ENCODE measurements at regions not wholly inside any gene's neighbourhood (a gene's known extent, or its start where the extent isn't known, plus 50 kb on each side); places are given as distances from the start of the nearest gene placed in this dataset.

DNA sequence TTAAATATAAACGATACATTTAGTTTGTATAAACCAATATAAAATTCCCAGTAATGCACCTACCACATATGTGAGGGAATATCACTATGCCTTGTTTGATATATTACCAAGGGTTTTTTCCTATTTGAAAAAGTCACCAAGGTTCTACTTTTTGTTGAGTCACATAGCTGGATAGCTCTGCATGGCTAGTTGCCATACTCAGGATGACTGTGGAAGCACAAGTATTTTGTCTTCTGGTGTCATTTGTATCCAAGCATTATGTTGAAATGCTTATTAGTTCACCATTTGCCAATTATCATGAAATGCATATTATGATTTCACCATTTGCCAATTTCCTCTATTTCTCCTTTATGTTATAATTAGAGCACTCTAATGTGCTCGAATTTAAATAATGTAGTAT, 162.7 kb upstream of the TTC29 start:
- Histone ChIP-seq H3K18ac (ENCODE audit: extremely low read depth, low read length) (no peak overlapping the region), H2BK120ac (replicated peaks; ENCODE audit: low read depth, low read length) (no peak overlapping the region), H2BK15ac (ENCODE audit: low read length) (no peak overlapping the region), H2BK12ac (ENCODE audit: low read depth, low read length) (no peak overlapping the region), H3K23me2 (ENCODE audit: low read depth, low read length) (no peaks in the 10 kb centered on the region), H3K36me3 (ENCODE audit: control insufficient read depth in 2 of 4, insufficient read depth in 4 of 4, low read length in 3 of 4) (no peaks in the 10 kb centered on the region), H3K4me1 (replicated peaks in 1 of 4; ENCODE audit: control insufficient read depth in 3 of 4, insufficient read depth in 4 of 4, low read length in 3 of 4) (no peaks in the 10 kb centered on the region), H2AFZ (ENCODE audit: low read length) (no peak overlapping the region), H3K79me1 (ENCODE audit: low read depth, low read length) (no peaks in the 10 kb centered on the region), H3K79me2 (ENCODE audit: control insufficient read depth in 1 of 2, insufficient read depth in 2 of 2, low read length in 2 of 2) (no peaks in the 10 kb centered on the region), H2BK5ac (ENCODE audit: low read depth, low read length) (no peak overlapping the region), H3K14ac (ENCODE audit: insufficient read length) (no peak overlapping the region), H3K27me3 (replicated peaks in 1 of 4; ENCODE audit: control insufficient read depth in 3 of 4, extremely low read depth in 1 of 4, insufficient read depth in 3 of 4, low read length in 3 of 4) (no peaks in the 10 kb centered on the region), H3K4ac (replicated peaks; ENCODE audit: insufficient read length, low read depth, low read length) (no peak overlapping the region), H2BK20ac (ENCODE audit: low read length) (no peak overlapping the region), H4K5ac (ENCODE audit: insufficient read length, low read depth, low read length) (no peak overlapping the region), H2AK5ac (ENCODE audit: low read depth, low read length) (no peak overlapping the region), H3K9me3 (ENCODE audit: insufficient read depth in 2 of 2, low read depth in 1 of 2, low read length in 1 of 2) (no peaks in the 10 kb centered on the region), H3K23ac (ENCODE audit: insufficient read length) (no peak overlapping the region), H3K4me3 (ENCODE audit: extremely low read depth in 1 of 4, insufficient read depth in 2 of 4, low read depth in 3 of 4, low read length in 4 of 4) (no peak overlapping the region), H4K8ac (ENCODE audit: extremely low read depth, insufficient read depth, low read length) (no peak overlapping the region), H3K4me2 (ENCODE audit: insufficient read depth in 1 of 2, low read depth in 2 of 2, low read length in 2 of 2) (no peak overlapping the region), H3K9ac (replicated peaks in 1 of 4; ENCODE audit: extremely low read depth in 1 of 4, low read depth in 3 of 4, low read length in 3 of 4) (no peak overlapping the region), H4K91ac (replicated peaks; ENCODE audit: insufficient read length, low read length) (no peak overlapping the region), H3K27ac (ENCODE audit: low read depth, low read length) (no peak overlapping the region), H4K20me1 (replicated peaks in 1 of 2; ENCODE audit: control insufficient read depth in 1 of 2, insufficient read depth in 2 of 2, low read length in 2 of 2) (no peaks in the 10 kb centered on the region), H3K56ac (replicated peaks; ENCODE audit: insufficient read length, low read depth, low read length) (no peak overlapping the region)
- CTCF ChIA-PET (ENCODE audit: partially characterized antibody): interaction anchor here (0.6 to 2.7 kb wide), 7 partner anchors 9 to 1113 kb away, joined by 3 to 16 read pairs (median 5); no protein-coding TSS in a partner anchor
- POLR2A ChIA-PET (ENCODE audit: partially characterized antibody): interaction anchor here (0.6 kb wide), 1 partner anchor 8 kb away, joined by 3 read pairs; no protein-coding TSS in a partner anchor
- no peak for TF ChIP-seq POLR2AphosphoS5 (IDR thresholded peaks at IDR 0.05; ENCODE audit: low read depth, low read length)
- TF ChIP-seq, protein P1, sequence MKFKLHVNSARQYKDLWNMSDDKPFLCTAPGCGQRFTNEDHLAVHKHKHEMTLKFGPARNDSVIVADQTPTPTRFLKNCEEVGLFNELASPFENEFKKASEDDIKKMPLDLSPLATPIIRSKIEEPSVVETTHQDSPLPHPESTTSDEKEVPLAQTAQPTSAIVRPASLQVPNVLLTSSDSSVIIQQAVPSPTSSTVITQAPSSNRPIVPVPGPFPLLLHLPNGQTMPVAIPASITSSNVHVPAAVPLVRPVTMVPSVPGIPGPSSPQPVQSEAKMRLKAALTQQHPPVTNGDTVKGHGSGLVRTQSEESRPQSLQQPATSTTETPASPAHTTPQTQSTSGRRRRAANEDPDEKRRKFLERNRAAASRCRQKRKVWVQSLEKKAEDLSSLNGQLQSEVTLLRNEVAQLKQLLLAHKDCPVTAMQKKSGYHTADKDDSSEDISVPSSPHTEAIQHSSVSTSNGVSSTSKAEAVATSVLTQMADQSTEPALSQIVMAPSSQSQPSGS (IDR thresholded peaks at IDR 0.05; ENCODE audit: low read length): no peak
- TF ChIP-seq NRF1 (IDR thresholded peaks at IDR 0.05; ENCODE audit: low read depth, low read length): no peak
- no peak for TF ChIP-seq SUZ12 (IDR thresholded peaks at IDR 0.05; ENCODE audit: low read length)
- WGBS, 2 experiments (ENCODE audit: extremely low coverage in 1 of 2, insufficient coverage in 1 of 2, insufficient read length in 1 of 2, insufficient replicate concordance in 2 of 2, low coverage in 1 of 2, low lambda C conversion rate in 2 of 2, missing lambda C conversion rate in 1 of 2): 84% methylated on average over 2 of the region's 2 CpGs; no CpG with 5 or more reads in 1 of the 2 experiments
- FAIRE-seq (no peak), DNase-seq (ENCODE audit: low read depth in 1 of 2, low spot score in 2 of 2) (no peak)
